T47D (cell line): ENCODE measurements at regions not wholly inside any gene's neighbourhood (a gene's known extent, or its start where the extent isn't known, plus 50 kb on each side); places are given as distances from the start of the nearest gene placed in this dataset.
"Not testable (repeated sequence)": the region's sequence is repeated elsewhere in the genome, so short reads cannot be mapped to it uniquely, and the experiment has no call there.

Source experiments
- DNase-seq, 2 experiments: peaks; one replicate each; pipeline versions ENCODE4 v3.0.0 to v3.0.0-alpha.2; 2011 to 2012; ENCODE audit warnings: low read depth in 1 of 2, low spot score in 1 of 2
- JUND ChIP-seq: IDR thresholded peaks from 2 replicates; pipeline ENCODE4 v1.6.1; 2012; ENCODE audit warnings: low read depth
- in situ Hi-C: cut with HindIII; loops from 2 replicates; pipeline ENCODE4 v1.10.0; 2016; ENCODE audit warnings: low sequenced_read_pairs, low pct_unique_long_range_greater_than_20kb

DNA sequence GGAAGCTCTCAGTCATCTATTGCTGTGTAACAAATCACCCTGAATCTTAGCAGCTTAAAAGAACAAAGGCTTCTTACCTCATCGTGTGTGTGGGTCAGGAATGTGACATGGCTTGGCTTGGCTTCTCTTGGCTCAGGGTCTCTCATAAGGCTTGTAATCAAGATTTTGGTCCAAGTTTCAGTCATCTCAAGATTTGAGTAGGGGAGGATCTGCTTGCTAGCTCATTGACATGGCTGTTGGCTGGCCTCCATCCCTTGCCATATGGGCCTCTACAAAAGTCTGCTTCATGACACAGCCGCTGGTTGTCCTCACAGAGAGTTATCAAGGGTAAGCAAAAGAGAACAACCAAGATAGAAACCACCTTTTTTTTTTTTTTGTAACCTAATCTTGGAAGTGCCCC is 207.7 kb downstream of the PTPRC start:
- in situ Hi-C loops = no loop called here
- TF ChIP-seq JUND = no peak
- DNase-seq = no peak

DNA sequence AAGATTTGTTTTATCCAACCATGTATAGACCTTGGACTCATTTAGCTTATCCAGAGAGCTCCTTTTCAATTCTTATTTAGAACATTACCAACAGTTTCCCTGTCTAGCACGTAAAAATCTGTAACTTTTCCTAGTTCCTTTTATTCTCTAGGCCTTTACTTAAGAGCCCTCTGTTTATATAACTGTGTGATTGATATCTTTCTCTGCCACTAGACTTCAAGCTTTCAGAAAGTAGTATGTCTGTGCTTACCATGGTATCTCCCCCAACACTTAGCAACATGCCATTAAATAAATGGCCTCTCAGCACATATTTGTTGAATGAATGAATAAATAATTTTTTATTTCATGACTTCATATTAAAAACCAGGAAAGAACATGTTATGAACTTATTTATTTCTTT is 209.4 kb downstream of the PTPRC start:
- no peak for DNase-seq
- in situ Hi-C loops = no loop called here
- no peak for TF ChIP-seq JUND

DNA sequence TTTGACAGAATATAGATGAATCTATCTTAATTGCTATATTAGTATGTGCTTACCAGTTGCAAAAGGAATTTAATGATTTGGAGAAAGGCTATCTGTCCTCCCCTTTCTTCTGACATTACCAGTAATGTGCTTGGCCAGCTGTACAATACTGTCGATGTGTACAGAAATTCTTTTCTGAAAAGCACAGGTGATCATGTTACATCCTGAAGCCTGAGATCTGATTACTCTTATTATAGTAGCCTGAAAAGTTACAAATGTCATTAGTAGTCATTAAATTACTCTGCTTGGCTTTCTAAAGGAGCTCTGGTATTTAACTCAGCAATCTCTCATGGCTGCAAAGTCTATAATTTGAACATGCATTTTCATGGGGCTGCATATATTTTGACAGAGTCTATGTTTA is 209.8 kb downstream of the PTPRC start:
- DNase-seq = no peak
- no peak for TF ChIP-seq JUND
- in situ Hi-C loops = no loop called here

DNA sequence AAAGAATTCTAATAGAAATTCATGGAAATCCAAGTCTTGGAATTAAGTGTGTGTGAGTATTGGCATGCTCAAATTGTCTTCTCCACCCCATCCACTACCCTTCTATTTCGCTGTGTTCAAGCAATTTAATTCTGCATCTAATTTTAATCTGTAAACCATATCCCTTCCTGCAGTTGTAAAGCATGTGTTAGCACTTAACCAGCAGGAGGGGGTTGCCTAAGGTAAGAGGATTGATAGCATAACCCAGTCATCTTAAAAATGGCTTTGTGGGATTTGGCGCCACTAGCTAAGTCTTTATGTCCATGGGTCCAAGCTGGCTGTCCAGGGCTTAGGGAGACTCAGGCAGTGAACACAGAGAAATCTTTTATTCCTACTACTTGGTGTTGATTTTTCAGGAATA is 210.3 kb downstream of the PTPRC start:
- in situ Hi-C loops = no loop called here
- no peak for TF ChIP-seq JUND
- no peak for DNase-seq

DNA sequence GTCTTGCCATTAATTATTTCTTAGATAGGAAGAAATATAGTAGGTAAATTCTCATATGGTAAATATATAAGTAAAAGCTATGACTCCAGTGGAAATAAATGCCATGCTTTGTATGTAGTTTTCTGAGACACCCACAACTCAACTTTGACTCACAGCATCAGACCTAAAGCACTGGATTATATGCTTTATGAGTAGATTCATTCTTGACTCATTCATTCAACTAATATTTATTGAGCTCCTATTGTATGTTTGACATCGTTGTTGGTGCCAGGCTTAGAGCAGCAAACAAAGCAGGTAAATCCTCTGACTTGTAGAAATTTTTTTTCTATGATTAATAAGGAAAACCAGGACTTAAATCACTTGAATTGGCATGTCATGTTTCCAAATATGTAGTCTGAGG is 211.4 kb downstream of the PTPRC start:
- no peak for TF ChIP-seq JUND
- no peak for DNase-seq
- in situ Hi-C loops = no loop called here

DNA sequence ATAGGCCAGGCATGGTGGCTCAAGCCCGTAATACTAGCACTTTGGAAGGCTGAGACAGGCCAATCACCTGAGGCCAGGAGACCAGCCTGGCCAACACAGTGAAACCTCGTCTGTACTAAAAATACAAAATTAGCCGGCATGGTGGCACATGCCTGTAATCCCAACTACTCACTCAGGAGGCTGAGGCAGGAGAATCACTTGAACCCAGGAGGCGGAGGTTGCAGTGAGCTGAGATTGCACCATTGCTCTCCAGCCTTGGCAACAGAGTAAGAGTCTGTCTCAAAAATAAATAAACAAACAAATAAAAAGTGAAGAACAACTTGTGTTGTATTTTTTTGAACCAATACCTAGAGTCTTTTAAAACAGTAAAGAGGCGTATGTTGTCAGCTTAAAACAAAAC is 212.1 kb downstream of the PTPRC start:
- in situ Hi-C loops, DNase-seq: not testable (repeated sequence)

DNA sequence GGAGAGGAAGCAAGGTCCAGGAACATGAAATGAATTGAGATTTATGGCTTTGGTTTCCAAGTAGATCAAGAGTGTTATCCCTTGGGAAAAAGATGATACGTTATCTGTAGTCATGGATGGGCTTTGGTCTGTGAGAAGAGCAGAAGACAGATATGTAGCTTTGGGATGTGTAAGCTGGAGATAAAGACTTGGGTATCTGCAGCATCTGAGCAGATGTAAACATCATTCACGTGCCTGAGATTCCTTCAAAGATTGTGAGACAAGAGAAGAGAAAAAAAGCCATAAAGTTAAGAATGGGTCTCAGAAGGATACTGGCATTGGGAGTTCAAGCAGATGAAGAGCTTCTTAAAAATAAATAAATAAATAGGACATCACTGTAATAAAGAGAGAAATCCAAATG is 217.8 kb downstream of the PTPRC start:
- in situ Hi-C loops = no loop called here
- no peak for TF ChIP-seq JUND
- DNase-seq = no peak

DNA sequence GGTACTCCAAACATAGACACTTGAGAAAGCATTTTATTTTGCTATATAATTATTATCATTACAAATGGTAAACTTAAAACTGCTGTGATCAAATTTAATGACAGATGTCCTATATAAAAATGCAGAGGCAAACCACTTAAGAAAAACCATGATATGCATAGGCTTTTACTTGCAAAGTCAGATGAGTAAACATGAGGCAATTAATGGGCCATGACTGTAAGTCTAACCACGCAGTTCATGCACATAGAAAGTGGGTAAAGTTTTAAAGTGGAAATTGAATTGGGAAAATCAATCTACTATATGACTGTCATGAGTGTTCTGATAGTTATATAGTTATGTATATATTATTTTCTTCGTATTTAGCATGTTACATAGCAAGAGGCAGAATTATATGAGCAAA is 219.2 kb downstream of the PTPRC start:
- no peak for TF ChIP-seq JUND
- in situ Hi-C loops = no loop called here
- DNase-seq = no peak

DNA sequence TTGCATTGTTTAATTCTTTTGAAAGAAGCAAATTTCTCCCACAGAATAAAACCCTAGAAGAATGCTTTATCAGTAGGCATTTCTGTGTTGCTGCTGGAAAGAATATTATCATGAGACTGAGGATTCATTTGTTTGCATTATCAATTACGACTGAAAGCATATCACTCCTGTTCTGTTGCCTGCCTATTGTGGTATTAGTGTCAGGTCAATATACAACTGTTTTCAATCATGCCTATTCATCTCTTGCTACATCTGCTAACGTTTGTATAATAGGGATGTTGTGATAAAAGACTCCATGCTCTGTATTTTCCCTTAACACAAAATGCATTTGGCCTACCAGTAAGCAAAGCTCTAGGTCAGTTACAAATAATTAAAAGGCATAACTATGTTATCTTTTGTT is 221.5 kb downstream of the PTPRC start:
- in situ Hi-C loops = no loop called here
- no peak for DNase-seq
- no peak for TF ChIP-seq JUND

DNA sequence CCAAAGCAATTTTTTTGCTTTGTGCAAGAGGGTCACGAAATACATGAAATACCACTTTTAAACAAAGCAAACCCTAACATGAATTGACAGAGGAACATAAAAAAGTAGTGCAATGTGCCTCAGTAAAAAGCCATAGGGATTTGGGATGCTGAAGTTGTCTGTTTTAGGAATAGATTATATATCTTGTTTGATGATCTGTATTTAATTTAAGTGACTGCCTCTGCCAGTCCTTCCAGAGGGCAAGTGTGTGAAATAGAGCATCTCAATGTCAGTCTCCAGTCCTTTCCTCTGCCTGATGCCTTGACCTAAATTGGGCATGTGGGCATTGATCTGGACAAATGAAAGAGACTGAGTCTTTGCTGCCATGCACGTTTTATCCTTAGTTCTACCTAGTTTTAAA is 222.8 kb downstream of the PTPRC start:
- in situ Hi-C loops = no loop called here
- no peak for TF ChIP-seq JUND
- DNase-seq = no peak

DNA sequence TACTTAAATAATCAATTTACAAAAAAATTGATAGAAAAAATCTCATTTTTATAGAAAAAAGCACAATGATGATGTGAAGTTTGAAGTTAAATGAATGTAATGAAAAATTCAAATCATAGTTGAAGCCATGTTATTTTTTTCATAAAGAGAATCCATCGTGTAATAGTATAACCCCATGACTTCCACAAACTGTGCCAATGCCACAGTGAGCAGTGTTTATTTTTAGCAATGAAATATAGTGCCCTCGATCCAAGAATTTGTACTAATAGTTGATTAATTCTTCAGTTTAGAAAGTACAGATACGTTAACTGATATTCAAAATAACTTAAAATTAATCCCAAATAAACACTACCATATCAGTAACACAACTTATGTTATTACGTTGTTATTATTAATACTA is 225.9 kb downstream of the PTPRC start:
- in situ Hi-C loops = no loop called here
- no peak for DNase-seq
- no peak for TF ChIP-seq JUND

DNA sequence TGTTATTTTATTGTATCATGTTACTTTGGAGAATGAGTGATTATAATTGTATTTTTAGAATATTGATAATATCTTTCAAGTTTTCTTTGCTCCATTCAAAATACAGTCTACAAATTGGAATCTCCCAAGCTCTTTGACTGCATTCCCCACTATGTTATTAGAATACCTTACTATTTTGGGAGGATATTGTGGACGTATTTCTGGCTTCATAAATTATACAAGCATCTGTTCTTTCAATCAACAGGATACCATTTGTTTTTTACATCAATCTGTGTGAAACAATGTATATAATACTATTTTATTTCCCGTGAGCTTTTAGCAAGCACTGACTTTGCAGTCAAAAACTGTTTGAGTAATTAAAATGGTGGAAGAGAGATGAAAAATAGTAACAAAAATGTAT is 226.5 kb downstream of the PTPRC start:
- no peak for DNase-seq
- no peak for TF ChIP-seq JUND
- in situ Hi-C loops = no loop called here

DNA sequence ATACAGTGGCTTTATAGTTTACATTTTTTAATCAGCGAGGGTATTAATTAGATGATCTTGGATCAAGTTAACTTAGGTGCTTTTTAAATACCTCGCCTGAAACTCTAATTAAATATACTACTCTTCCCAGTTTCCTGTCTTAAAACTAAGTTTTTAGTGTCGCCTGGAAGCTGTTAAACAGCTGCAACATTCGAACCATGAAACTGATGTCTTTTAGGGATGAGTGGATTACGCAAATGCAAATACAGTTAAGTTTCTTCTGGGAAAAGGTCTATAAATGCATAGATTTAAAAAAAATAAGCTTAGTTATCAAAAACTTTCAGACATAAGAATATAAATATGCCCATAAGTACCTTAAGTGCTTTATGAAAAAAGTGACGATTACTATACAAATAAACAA is 228.3 kb downstream of the PTPRC start:
- TF ChIP-seq JUND = no peak
- in situ Hi-C loops = no loop called here
- no peak for DNase-seq

DNA sequence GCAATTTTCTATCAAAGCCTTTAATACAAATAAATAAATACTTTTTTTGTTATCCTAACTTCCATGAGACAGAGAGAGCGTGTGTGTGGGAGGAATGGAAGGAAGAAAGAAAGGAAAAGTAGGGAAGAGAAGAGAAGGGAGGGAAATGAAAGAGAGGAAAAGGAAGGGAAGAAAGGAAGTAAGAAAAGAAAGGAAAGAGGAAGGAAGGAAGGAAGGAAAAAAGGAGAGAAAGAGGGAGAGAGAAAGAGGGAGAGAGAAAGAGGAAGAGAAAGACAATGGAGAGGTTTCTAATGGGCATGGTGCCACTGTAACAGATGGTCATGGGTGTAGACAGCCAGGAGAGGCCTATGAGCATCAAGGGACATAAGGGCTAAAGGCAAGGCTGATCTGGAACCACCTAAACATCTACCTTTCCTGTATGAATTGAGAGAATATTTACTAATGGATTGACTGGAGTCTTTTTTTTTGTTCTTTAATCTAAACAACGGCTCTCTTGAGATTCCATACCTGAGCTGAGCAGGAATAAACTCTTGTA is 234.9 kb downstream of the PTPRC start:
- DNase-seq = no peak
- in situ Hi-C loops = no loop called here

More for the DNA sequence above, 234.9 kb downstream of the PTPRC start:
- no peak for TF ChIP-seq JUND
